VCaP (cell line): ENCODE measurements at regions not wholly inside any gene's neighbourhood (a gene's known extent, or its start where the extent isn't known, plus 50 kb on each side); places are given as distances from the start of the nearest gene placed in this dataset.

ENCODE experiments used
- H3K27ac ChIP-seq: fragments of 450-650 bp; 2 replicates; pipeline ENCODE4 v1.5.1; 2017
- TF ChIP-seq, protein P1 (sequence below): fragments of 450-650 bp; conservative IDR thresholded peaks from 2 replicates; pipeline ENCODE4 v1.5.1; 2017; ENCODE audit warnings: mild to moderate bottlenecking, moderate library complexity

DNA sequence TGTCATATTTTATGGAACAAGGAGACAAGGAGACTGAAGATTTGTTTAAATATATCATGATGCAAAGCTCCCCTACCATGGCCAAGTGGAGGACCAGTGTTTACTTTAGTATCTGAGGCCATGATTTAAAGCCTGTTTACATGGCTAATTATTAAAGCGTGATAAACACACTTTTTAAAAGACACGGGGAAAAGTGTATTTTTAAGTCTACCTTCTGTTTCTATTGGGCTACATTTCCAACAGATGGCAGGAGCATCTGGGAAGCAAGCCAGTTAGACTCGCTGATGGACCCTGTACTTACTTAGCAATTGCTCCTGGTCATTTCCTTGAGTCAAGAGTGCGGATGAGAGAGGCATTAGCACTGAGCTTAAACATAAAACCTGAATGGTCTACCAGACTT, 480.3 kb upstream of the SEMA6A start:
- H3K27ac ChIP-seq: no peak overlapping the region
- TF ChIP-seq, protein P1, sequence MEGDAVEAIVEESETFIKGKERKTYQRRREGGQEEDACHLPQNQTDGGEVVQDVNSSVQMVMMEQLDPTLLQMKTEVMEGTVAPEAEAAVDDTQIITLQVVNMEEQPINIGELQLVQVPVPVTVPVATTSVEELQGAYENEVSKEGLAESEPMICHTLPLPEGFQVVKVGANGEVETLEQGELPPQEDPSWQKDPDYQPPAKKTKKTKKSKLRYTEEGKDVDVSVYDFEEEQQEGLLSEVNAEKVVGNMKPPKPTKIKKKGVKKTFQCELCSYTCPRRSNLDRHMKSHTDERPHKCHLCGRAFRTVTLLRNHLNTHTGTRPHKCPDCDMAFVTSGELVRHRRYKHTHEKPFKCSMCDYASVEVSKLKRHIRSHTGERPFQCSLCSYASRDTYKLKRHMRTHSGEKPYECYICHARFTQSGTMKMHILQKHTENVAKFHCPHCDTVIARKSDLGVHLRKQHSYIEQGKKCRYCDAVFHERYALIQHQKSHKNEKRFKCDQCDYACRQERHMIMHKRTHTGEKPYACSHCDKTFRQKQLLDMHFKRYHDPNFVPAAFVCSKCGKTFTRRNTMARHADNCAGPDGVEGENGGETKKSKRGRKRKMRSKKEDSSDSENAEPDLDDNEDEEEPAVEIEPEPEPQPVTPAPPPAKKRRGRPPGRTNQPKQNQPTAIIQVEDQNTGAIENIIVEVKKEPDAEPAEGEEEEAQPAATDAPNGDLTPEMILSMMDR: no peak

DNA sequence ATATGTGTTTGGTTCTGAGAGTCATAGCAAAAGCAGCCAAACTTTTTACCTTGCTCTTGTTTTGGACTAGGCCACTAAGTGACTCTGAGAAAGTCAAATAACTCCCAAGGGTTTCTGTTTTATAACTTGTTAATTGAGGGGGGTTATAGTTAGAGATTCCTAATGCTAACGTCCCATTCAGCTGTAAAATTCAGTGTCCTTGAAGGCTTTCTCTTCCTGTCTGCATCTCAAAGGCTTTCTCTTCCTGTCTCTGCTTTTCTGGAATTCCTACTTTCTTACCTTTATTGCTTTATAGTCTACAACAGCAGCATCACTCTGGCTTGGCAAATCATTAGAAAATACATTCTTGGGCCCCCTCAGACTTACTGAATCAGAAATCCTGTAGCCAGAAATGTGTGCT, 479.5 kb upstream of the SEMA6A start:
- H3K27ac ChIP-seq: no peak overlapping the region
- TF ChIP-seq, protein P1: no peak

DNA sequence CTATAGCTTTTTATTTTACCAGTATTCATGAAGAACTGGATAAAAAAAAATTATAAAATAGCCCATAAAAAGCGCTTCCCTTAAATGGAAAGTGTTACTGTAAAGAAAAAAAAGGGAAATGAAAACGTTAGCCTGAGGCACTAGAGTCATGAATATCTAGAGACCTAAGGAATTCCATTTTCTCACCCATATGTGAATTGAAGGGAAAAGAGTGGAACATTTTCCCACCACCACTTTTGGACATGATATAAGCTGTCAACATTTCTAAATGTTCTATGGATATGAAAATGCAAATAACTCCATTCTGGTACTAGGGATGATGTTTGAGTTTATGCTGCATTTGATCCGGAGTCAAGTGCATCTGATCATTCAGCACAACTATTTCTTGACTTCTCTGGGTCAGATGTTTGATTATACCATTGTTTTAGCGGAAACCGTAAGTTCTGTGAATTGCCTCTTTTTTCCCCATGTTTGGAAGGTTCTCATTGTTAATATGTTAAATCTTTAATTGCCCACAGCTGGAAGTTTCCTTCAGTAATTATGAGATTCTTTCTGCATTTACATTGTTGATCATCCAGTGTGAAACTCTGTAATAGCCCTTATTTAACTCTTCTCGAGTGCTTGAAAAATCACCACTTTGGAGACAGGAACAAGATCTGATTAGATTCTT, 467.4 kb upstream of the SEMA6A start:
- no peak overlapping the region for H3K27ac ChIP-seq
- TF ChIP-seq, protein P1: no peak

DNA sequence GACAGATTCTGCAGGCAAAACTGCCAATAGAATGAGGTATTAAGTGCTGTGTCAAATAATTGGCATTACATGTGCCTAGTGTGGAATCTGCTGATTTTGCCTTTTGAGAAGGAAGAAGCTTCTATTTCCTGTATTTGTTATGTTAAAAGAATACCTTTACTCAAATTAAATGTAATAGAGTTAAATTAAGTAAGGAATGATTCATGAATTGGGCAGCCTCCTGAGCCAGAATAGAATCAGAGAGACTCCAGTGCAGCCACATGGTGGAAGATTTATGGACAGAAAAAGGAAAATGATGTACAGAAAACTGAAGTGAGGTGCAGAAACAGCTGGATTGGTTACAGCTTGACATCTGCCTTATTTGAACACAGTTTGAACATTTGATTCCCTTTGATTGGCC, 464.4 kb upstream of the SEMA6A start:
- TF ChIP-seq, protein P1: no peak

DNA sequence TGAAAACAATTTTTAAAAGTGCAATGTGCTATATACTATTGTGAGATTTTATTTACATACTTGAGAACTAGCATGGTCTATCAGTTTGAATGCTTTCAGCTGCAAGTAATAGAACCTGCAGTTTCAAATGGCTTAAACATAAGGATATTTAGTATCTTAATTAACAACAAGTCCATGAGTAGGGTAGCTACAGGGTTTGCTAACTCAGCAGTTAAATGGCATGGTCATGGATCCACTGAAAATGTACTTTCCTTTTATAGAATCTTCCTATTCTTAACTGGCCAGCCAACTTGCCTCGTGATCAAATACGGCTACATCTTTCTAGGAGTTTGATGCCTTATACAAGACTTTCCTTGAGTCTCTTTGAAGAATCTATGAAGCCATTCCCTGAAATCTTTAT, 452.8 kb upstream of the SEMA6A start:
- H3K27ac ChIP-seq: no peak overlapping the region
- TF ChIP-seq, protein P1: no peak

More for the DNA sequence above, 464.4 kb upstream of the SEMA6A start:
- no peak overlapping the region for H3K27ac ChIP-seq

DNA sequence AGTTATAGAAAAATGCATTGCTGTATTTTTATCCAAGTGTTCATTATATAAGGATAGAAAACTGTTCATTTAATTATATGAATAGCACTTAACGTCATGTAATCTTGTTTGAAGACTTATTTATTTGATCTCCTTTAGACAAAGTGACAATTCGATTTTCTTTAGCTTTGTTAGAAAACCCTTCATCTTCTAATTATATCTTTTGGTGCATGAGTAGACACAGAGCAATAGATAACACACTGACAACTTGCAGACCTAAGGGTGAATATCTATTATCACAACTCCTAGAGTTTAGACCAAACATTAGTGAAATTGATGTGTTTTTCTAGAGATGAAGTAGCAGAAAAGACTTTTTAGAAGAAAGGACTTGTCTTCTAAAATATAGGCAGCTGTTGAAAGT, 446.4 kb upstream of the SEMA6A start:
- TF ChIP-seq, protein P1: no peak
- no peak overlapping the region for H3K27ac ChIP-seq

DNA sequence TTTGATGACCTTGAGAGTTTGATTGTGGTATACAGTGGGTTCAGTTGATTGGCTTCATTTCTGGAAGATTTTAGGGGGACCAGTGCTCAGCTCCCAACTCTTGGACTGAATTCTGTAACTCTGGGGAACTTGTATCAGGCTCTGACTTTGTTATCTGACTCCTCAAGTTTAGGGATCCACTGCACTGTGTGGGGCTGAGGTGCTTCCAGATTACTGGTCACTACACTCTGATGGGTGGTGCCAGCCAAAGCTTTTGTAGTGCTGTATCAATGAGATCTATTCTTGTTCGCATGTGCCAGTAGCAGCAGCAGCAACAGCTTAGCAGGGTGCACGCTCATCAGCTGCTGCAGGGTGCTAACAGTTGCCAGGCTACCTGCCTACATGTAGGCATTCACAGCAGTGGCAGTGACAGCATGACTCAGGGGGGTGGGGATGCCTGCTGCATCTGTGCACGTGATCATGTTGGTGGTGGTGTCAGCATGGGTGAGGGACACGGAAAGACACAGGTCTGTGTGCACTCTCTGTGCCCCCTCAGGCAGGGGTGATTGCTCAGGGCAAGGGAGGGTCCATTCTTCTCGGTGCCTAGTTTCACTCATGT, 438.8 kb upstream of the SEMA6A start:
- TF ChIP-seq, protein P1: no peak
- H3K27ac ChIP-seq: no peak overlapping the region
